K562 (cell line): ENCODE measurements at regions not wholly inside any gene's neighbourhood (a gene's known extent, or its start where the extent isn't known, plus 50 kb on each side); places are given as distances from the start of the nearest gene placed in this dataset.

ENCODE experiments used
- ATAC-seq: fragments of 200-7000 bp; cut with Tn5 transposase; 3 replicates; pipeline ENCODE4 v1.9.1; 2020; ENCODE audit warnings: moderate library complexity
- BruUV-seq: library from RNA; stranded (reverse); fragments of 400-500 nt; replicated peaks from 2 replicates; lab custom pipeline; 2021; lab: Mats Ljungman, UMichigan
- CTCF ChIA-PET: fragments of 300-600 bp; formaldehyde crosslinking; extraction: SDS; loops from one replicate; lab custom pipeline; 2021; ENCODE audit warnings: low intra/inter-chr PET ratio; lab: Yijun Ruan, JAX
- POLR2A ChIA-PET: fragments of 300-600, 350-650 bp; sonication (Branson Sonifier 250); formaldehyde crosslinking; extraction: SDS; loops from one replicate; lab custom pipeline; 2021; ENCODE audit warnings: antibody characterized with exemption, inconsistent platforms; lab: Yijun Ruan, JAX
- DNase-seq, 4 experiments: peaks; one replicate each; pipeline versions ENCODE4 v3.0.0 to v3.0.0-alpha.2; 2011 to 2018; ENCODE audit warnings: low spot score in 3 of 4, mixed read lengths in 3 of 4; ENCODE audit errors: extremely low read depth in 1 of 4
- FAIRE-seq: peaks from 2 replicates; lab custom pipeline; 2011; peaks lifted over from hg19 to GRCh38; lab: Jason Lieb, UNC
- H2AFZ ChIP-seq: 2 replicates; pipeline ENCODE4 v1.6.0; 2011; ENCODE audit warnings: low read depth, low read length, control low read depth, inconsistent platforms
- H3K27ac ChIP-seq: fragments of 200-600 bp; 3 replicates; pipeline ENCODE4 v1.8.0; 2011; ENCODE audit warnings: low read depth, mild to moderate bottlenecking, control low read depth, inconsistent platforms, low read length, moderate library complexity, mixed read lengths; ENCODE audit errors: extremely low read depth
- H3K27me3 ChIP-seq, 2 experiments: fragments of 300-600 bp in 1 of 2; 2 replicates in 1 of 2; 3 replicates in 1 of 2; pipeline versions ENCODE4 v1.6.0 to v1.8.0; 2011; ENCODE audit warnings: inconsistent platforms in 2 of 2, low read length in 2 of 2, mild to moderate bottlenecking in 1 of 2, mixed read lengths in 1 of 2, moderate library complexity in 1 of 2; ENCODE audit not compliant: control insufficient read depth in 2 of 2, insufficient read depth in 2 of 2
- H3K36me3 ChIP-seq: fragments of 300-600 bp; 3 replicates; pipeline ENCODE4 v1.8.0; 2011; ENCODE audit warnings: mild to moderate bottlenecking, low read length, inconsistent platforms; ENCODE audit not compliant: control insufficient read depth, insufficient read depth
- H3K4me1 ChIP-seq, 2 experiments: fragments of 200-600 bp in 1 of 2; replicated peaks in 1 of 2; 2 replicates in 1 of 2; 3 replicates in 1 of 2; pipeline versions ENCODE4 v1.5.1 to v1.8.0; 2011; ENCODE audit warnings: inconsistent platforms in 2 of 2, low read length in 2 of 2, mild to moderate bottlenecking in 1 of 2, mixed read lengths in 1 of 2, moderate library complexity in 1 of 2; ENCODE audit not compliant: control insufficient read depth in 2 of 2, insufficient read depth in 2 of 2
- H3K4me2 ChIP-seq: 2 replicates; pipeline ENCODE4 v1.6.1; 2011; ENCODE audit warnings: low read length, control low read depth, inconsistent platforms, mixed read lengths; ENCODE audit not compliant: insufficient read depth
- H3K4me3 ChIP-seq: fragments of 200-600 bp; sonication (generic), shearing (Covaris generic); 2 replicates; pipeline ENCODE4 v1.5.1; 2016; ENCODE audit warnings: control low read depth, inconsistent platforms
- H3K79me2 ChIP-seq: fragments of 200-600 bp; 3 replicates; pipeline ENCODE4 v1.8.0; 2011; ENCODE audit warnings: low read length, inconsistent platforms; ENCODE audit not compliant: control insufficient read depth, insufficient read depth
- H3K9ac ChIP-seq, 2 experiments: 2 replicates each; pipeline versions ENCODE4 v1.6.0 to v1.6.1; 2011; ENCODE audit warnings: low read depth in 2 of 2, low read length in 2 of 2, control low read depth in 1 of 2, inconsistent platforms in 1 of 2, mild to moderate bottlenecking in 1 of 2, mixed read lengths in 1 of 2; ENCODE audit not compliant: insufficient read depth in 1 of 2
- H3K9me1 ChIP-seq: one replicate; pipeline ENCODE4 v1.6.0; 2011; ENCODE audit warnings: inconsistent platforms, mild to moderate bottlenecking, low read length, moderate library complexity; ENCODE audit not compliant: control insufficient read depth, insufficient read depth
- H3K9me3 ChIP-seq: replicated peaks from 2 replicates; pipeline ENCODE4 v1.5.1; 2011; ENCODE audit warnings: low read depth, low read length, inconsistent platforms; ENCODE audit not compliant: control insufficient read depth, insufficient read depth
- H4K20me1 ChIP-seq: replicated peaks from 2 replicates; pipeline ENCODE4 v1.6.1; 2011; ENCODE audit warnings: low read length, inconsistent platforms, mixed read lengths; ENCODE audit not compliant: control insufficient read depth, insufficient read depth
- COPS2 ChIP-seq: fragments of 450-650 bp; conservative IDR thresholded peaks from 2 replicates; pipeline ENCODE4 v1.6.1; 2016; ENCODE audit warnings: mild to moderate bottlenecking, moderate library complexity
- HDAC2 ChIP-seq: fragments of 450-650 bp; IDR thresholded peaks from 2 replicates; pipeline ENCODE4 v1.6.1; 2016; ENCODE audit warnings: mild to moderate bottlenecking
- JUNB ChIP-seq: fragments of 450-650 bp; formaldehyde crosslinking; conservative IDR thresholded peaks from 2 replicates; pipeline ENCODE4 v1.4.0; 2020; ENCODE audit warnings: mild to moderate bottlenecking
- LEF1 ChIP-seq: fragments of 450-650 bp; IDR thresholded peaks from 2 replicates; pipeline ENCODE4 v1.6.1; 2016; ENCODE audit warnings: mild to moderate bottlenecking
- MTA2 ChIP-seq: fragments of 450-650 bp; IDR thresholded peaks from 2 replicates; pipeline ENCODE4 v1.6.1; 2016; ENCODE audit warnings: low read depth
- NBN ChIP-seq: fragments of 450-650 bp; IDR thresholded peaks from 2 replicates; pipeline ENCODE4 v1.6.1; 2016; ENCODE audit warnings: low read depth, mild to moderate bottlenecking
- PPARD ChIP-seq: fragments of 250-450 bp; sonication (Bioruptor Pico); IDR thresholded peaks from 2 replicates; pipeline ENCODE4 v1.8.0; 2022; ENCODE audit warnings: inconsistent platforms, mild to moderate bottlenecking, moderate library complexity
- RBM22 ChIP-seq: fragments of 200-400 bp; formaldehyde crosslinking; IDR thresholded peaks from 2 replicates; pipeline ENCODE4 v1.6.1; 2018; ENCODE audit warnings: low read length, low read depth; ENCODE audit not compliant: poor library complexity, severe bottlenecking
- SMAD2 ChIP-seq: fragments of 150-350 bp; IDR thresholded peaks from 2 replicates; pipeline ENCODE4 v1.6.1; 2014; ENCODE audit warnings: low read depth, mild to moderate bottlenecking, low read length
- SNRNP70 ChIP-seq: fragments of 200-400 bp; formaldehyde crosslinking; optimal IDR thresholded peaks from 2 replicates; pipeline ENCODE3; 2017; ENCODE audit warnings: low read depth, low read length
- TAF9B ChIP-seq: fragments of 450-650 bp; IDR thresholded peaks from 2 replicates; pipeline ENCODE4 v1.6.1; 2018; ENCODE audit warnings: mild to moderate bottlenecking; ENCODE audit not compliant: partially characterized antibody
- TGIF2 ChIP-seq: sonication (generic); formaldehyde crosslinking; IDR thresholded peaks from 2 replicates; pipeline ENCODE4 v1.8.1; 2022; ENCODE audit warnings: mild to moderate bottlenecking, missing genetic modification reagents, moderate library complexity
- WGBS: fragments of 100-300 bp; shearing (Covaris generic); methylation state at CpG from one replicate; pipeline ENCODE4 v1.1.6; 2016; ENCODE audit warnings: low coverage, mixed read lengths; ENCODE audit not compliant: insufficient coverage; ENCODE audit errors: missing lambda C conversion rate; 5-methylcytosine and 5-hydroxymethylcytosine counted together
- in situ Hi-C: fragments of 300-500 bp; cut with MboI; formaldehyde crosslinking; loops from 4 replicates; pipeline ENCODE4 v1.15.0; 2018; ENCODE audit warnings: inconsistent platforms, mixed read lengths
- intact Hi-C: fragments of 100-400 bp; cut with micrococcal nuclease; formaldehyde crosslinking; loops from 2 replicates; pipeline ENCODE4 v1.14.2; 2022
- TF ChIP-seq, protein P1 (sequence below): fragments of 450-650 bp; IDR thresholded peaks from 2 replicates; pipeline ENCODE4 v1.6.1; 2016
- TF ChIP-seq, protein P2 (sequence below): sonication (generic); formaldehyde crosslinking; IDR thresholded peaks from 2 replicates; pipeline ENCODE4 v1.8.0; 2022; ENCODE audit warnings: mild to moderate bottlenecking, missing genetic modification reagents

- Histone ChIP-seq H3K27me3 (no peaks in the 10 kb centered on the region), H4K20me1 (no peaks in the 10 kb centered on the region), H3K4me1 (no peaks in the 10 kb centered on the region), H3K4me2 (no peak overlapping the region), H3K9me3 (no peaks in the 10 kb centered on the region), H3K4me3 (no peak overlapping the region), H3K9me1 (no peaks in the 10 kb centered on the region), H3K9ac (no peak overlapping the region), H3K27ac (no peak overlapping the region), H3K36me3 (no peaks in the 10 kb centered on the region), H2AFZ (no peak overlapping the region), H3K79me2 (no peaks in the 10 kb centered on the region)
- in situ Hi-C loops, result no loop called here
- FAIRE-seq (no peak), ATAC-seq (no peak), DNase-seq (no peak)
- no TSS peak for BruUV-seq
- intact Hi-C loops, result no loop called here
- TF ChIP-seq PPARD (CRISPR knock-in tag), result no peak
- TF ChIP-seq TGIF2, result no peak
- no peak for TF ChIP-seq MTA2
- POLR2A ChIA-PET, result no interaction called here
- 0% methylated on average over 2 of the region's 2 CpGs for WGBS
- CTCF ChIA-PET, result no interaction called here
Measured at GRCh38 chr1:187336441-187337168, 507.9 kb downstream of the PLA2G4A start.

- ChIA-PET CTCF (no interaction called here), POLR2A (interaction anchor here (0.6 kb wide), 1 partner anchor 658 kb away, joined by 3 read pairs; no protein-coding TSS in a partner anchor)
- Histone ChIP-seq H3K9me1 (no peaks in the 10 kb centered on the region), H3K27ac (no peak overlapping the region), H3K79me2 (no peaks in the 10 kb centered on the region), H2AFZ (no peak overlapping the region), H3K36me3 (no peaks in the 10 kb centered on the region), H3K27me3 (no peaks in the 10 kb centered on the region), H4K20me1 (no peaks in the 10 kb centered on the region), H3K9ac (no peak overlapping the region), H3K4me1 (no peaks in the 10 kb centered on the region), H3K4me3 (no peak overlapping the region), H3K9me3 (no peaks in the 10 kb centered on the region), H3K4me2 (no peak overlapping the region)
- ATAC-seq, result no peak
- in situ Hi-C loops, result no loop called here
- BruUV-seq, result no TSS peak
- no peak for FAIRE-seq
- intact Hi-C loops, result no loop called here
- no peak for DNase-seq
- TF ChIP-seq TAF9B (no peak), COPS2 (no peak), NBN (no peak), SNRNP70 (no peak), RBM22 (no peak), LEF1 (no peak), JUNB (CRISPR knock-in tag) (no peak), SMAD2 (no peak), HDAC2 (no peak)
- TF ChIP-seq, protein P1, sequence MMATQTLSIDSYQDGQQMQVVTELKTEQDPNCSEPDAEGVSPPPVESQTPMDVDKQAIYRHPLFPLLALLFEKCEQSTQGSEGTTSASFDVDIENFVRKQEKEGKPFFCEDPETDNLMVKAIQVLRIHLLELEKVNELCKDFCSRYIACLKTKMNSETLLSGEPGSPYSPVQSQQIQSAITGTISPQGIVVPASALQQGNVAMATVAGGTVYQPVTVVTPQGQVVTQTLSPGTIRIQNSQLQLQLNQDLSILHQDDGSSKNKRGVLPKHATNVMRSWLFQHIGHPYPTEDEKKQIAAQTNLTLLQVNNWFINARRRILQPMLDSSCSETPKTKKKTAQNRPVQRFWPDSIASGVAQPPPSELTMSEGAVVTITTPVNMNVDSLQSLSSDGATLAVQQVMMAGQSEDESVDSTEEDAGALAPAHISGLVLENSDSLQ, result no peak
- TF ChIP-seq, protein P2, sequence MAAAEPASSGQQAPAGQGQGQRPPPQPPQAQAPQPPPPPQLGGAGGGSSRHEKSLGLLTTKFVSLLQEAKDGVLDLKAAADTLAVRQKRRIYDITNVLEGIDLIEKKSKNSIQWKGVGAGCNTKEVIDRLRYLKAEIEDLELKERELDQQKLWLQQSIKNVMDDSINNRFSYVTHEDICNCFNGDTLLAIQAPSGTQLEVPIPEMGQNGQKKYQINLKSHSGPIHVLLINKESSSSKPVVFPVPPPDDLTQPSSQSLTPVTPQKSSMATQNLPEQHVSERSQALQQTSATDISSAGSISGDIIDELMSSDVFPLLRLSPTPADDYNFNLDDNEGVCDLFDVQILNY (CRISPR knock-in tag), result no peak
Measured at GRCh38 chr1:187338762-187339412, 510.1 kb downstream of the PLA2G4A start.
